ENCODE measurements at regions not wholly inside any gene's neighbourhood (a gene's known extent, or its start where the extent isn't known, plus 50 kb on each side); places are given as distances from the start of the nearest gene placed in this dataset.

DNA sequence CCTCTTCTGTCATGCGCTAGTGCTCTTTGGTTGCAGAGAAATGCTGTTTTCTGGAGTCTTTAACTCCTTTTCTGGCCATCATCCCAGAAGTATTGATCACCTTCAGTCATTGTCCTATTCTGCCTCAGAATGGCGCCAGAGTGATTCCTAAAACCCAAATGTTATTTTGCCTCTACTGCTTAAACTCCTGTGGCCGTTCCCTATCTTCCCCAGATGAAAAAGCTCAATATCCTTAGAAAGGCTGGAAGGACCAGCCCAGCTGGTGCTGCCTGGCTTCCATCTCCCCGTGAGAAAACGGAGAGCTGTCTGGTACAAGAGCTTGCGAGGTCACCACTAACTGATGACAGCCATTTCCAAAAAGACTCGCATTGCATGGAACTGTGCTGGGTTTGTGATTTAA, 179.1 kb downstream of the RBM26 start:
- TF ChIP-seq, protein P1, sequence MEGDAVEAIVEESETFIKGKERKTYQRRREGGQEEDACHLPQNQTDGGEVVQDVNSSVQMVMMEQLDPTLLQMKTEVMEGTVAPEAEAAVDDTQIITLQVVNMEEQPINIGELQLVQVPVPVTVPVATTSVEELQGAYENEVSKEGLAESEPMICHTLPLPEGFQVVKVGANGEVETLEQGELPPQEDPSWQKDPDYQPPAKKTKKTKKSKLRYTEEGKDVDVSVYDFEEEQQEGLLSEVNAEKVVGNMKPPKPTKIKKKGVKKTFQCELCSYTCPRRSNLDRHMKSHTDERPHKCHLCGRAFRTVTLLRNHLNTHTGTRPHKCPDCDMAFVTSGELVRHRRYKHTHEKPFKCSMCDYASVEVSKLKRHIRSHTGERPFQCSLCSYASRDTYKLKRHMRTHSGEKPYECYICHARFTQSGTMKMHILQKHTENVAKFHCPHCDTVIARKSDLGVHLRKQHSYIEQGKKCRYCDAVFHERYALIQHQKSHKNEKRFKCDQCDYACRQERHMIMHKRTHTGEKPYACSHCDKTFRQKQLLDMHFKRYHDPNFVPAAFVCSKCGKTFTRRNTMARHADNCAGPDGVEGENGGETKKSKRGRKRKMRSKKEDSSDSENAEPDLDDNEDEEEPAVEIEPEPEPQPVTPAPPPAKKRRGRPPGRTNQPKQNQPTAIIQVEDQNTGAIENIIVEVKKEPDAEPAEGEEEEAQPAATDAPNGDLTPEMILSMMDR (IDR thresholded peaks at IDR 0.05): no peak
- TF ChIP-seq POLR2A (IDR thresholded peaks at IDR 0.05): no peak
